ENCODE measurements at regions not wholly inside any gene's neighbourhood (a gene's known extent, or its start where the extent isn't known, plus 50 kb on each side); places are given as distances from the start of the nearest gene placed in this dataset.

- intact Hi-C loops (cut with micrococcal nuclease), result no loop called here
Observed at GRCh38 chr2:236969767-236970655, 115.7 kb upstream of the COPS8 start.

DNA sequence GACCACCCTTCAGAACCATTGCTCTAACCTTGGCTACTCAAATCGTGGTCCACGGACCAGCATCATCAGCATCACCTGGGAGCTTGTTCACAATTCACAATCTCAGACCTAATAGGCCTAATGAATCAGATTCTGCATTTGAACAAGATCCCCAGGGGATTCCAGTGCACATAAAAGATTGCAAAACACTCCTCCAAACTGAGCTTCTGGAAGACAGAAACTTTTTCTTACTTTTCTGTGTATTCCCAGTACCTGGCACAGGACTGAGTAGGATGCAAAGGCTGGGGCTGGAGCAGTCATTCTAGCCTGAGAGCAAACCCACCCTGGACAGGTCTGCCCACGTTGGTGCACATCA lies 115.1 kb upstream of the COPS8 start:
- intact Hi-C loops (cut with micrococcal nuclease), result no loop called here

- intact Hi-C loops (cut with micrococcal nuclease), result no loop called here
Observed at GRCh38 chr2:236971131-236971821, 114.4 kb upstream of the COPS8 start.

- intact Hi-C loops (cut with micrococcal nuclease), result no loop called here
Observed at GRCh38 chr2:236971919-236972381, 113.7 kb upstream of the COPS8 start.

DNA sequence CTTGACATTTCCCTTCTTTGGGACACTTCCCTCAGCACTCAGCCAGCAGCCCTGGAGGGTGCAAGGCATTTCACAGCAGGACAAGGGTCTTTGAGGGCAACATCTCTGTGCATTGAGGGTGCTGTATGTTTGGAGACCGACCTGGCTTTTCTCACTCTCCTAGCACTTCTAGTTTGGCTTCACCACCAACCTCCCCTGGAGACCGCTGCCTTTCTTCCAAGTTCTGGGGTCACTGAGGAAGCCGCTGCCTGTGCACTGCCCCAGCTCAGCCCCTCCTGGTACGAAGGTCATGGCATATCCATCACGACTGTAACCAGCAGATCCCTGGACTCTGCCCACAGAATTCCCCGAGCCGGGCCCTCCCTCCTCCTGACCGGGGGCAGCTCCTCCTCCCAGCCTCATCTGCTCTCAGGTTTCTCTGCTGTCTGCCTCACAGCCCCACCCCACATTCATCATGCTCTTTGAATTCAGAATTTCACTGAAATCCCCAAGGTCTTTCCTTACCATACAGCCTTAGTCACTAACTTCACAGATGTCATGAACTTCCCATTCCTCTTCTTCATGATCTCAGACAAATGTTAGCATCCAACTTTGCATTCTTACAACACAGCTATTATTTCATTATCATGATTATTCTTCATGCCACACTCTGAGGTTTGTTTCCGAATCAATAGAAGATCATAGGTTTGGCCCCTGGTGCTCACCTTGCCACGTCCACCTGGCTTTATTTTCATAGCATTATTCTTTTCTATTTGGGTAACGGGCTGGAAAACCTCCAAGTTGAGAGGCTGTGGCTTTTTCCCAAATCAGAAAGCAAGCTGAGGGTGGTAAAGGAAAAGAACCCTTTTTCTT lies 113.0 kb upstream of the COPS8 start:
- intact Hi-C loops (cut with micrococcal nuclease), result no loop called here

DNA sequence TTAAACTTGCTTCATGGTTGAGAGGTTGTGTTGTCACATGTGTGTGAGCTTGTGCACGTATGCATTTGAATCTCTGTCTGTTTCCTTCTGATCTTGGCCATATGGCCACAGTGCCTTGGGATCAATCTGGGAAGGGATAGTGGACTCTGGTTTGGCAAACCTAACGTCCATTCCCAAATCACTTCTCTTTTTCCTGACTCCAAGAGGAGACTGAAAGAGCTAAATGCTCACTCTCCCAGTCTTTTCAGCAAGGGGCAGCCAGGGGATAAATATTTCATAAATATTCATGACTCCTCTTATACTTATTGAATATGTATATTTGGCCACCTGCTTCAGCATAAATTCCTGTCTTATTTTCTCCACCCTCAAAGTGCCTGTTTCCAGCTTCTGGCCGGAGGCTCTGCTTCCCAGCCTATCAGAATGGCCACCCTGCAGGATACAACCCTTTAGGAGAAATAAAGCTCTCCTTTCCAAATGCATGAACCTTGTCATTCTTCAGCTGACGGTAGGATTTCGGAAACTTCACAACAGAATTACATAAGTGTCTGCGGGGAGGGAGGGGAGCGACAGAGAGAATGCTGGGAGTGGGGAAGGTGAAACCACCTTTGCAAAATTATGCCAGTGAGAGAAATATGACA lies 112.2 kb upstream of the COPS8 start:
- intact Hi-C loops (cut with micrococcal nuclease), result no loop called here

- intact Hi-C loops (cut with micrococcal nuclease), result no loop called here
Observed at GRCh38 chr2:236974148-236974547, 111.5 kb upstream of the COPS8 start.

GRCh38 chr2:236974752-236975151 lies 110.9 kb upstream of the COPS8 start:
- intact Hi-C loops (cut with micrococcal nuclease), result no loop called here

- intact Hi-C loops (cut with micrococcal nuclease), result no loop called here
Observed at GRCh38 chr2:236975766-236976165, 109.9 kb upstream of the COPS8 start.

DNA sequence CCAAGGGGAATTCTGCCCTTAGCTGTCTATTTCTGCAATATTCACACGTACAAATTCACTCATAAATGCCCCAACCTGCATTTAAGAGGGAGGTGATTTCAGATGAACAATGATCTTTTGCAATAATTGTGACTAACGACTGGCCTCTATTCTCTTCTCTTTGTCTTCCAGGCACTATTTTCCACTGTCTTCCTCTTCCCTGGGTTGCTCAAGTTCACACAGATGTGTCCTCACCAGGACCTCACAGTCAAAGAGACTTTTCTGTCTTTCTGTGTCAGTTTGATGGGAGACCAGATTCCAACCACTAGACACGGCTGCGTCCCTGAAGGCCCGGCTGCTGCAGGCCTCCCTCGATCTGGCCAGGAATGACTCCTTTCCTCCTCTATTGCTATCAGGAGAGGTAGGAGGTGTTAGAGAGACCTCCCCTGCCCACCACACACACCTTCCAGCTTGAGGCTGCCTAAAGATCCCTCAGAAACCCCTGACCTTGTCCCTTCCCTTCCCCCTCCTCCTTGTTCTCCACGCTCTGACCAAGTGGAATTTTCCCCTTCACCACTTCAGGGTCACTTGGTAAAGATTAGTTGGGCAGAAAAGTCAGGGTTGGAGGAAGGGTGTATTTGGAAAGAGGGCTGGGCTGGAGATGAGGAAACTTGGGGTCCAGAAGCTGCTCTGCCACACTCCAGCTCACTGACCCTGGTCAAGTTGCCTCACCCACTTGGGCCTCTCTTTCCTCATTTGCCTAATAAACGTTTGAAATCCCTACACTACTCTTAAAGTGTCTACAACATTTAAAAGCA lies 109.2 kb upstream of the COPS8 start:
- intact Hi-C loops (cut with micrococcal nuclease), result no loop called here

DNA sequence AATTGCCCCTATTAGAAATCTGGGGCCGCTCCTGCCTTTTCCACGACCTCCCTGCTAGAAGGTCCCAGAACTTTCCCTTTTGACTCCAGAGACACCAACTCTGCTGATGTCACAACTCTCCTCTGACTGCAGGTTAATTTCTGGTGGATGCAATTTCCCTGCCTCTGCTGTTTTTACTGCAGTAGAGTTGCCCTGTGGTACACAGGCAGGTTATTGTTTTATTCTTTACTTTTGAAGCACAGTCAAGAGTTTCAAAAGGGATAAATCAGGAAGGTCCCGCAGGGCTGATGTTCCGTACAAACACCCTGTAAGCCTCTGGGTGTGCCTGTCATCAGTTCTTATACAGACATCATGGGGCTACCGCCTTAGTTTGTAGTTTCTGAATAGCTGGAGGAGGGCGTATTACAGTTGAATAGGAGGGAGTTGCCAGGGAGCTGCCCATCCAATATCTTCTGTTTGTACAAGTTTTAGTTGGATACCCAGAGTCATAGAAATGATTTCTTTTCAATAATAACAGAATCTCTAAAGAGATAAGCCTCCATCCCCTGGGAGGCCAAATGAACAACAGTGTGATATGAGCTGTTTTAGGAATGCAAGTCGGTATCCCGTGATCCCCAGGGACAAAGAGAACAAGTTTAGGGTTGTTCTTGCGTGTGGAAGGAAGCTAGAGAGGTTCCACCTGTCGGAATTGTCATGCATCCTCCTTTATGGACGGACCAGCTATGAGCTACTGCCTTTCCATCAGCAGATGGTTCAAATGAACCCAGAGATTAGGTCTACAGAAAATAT lies 108.4 kb upstream of the COPS8 start:
- intact Hi-C loops (cut with micrococcal nuclease), result no loop called here

GRCh38 chr2:236977852-236978398 lies 107.8 kb upstream of the COPS8 start:
- intact Hi-C loops (cut with micrococcal nuclease), result no loop called here

GRCh38 chr2:236979664-236980063 lies 106.0 kb upstream of the COPS8 start:
- intact Hi-C loops (cut with micrococcal nuclease), result no loop called here

GRCh38 chr2:236980961-236981360 lies 104.7 kb upstream of the COPS8 start:
- intact Hi-C loops (cut with micrococcal nuclease), result no loop called here

DNA sequence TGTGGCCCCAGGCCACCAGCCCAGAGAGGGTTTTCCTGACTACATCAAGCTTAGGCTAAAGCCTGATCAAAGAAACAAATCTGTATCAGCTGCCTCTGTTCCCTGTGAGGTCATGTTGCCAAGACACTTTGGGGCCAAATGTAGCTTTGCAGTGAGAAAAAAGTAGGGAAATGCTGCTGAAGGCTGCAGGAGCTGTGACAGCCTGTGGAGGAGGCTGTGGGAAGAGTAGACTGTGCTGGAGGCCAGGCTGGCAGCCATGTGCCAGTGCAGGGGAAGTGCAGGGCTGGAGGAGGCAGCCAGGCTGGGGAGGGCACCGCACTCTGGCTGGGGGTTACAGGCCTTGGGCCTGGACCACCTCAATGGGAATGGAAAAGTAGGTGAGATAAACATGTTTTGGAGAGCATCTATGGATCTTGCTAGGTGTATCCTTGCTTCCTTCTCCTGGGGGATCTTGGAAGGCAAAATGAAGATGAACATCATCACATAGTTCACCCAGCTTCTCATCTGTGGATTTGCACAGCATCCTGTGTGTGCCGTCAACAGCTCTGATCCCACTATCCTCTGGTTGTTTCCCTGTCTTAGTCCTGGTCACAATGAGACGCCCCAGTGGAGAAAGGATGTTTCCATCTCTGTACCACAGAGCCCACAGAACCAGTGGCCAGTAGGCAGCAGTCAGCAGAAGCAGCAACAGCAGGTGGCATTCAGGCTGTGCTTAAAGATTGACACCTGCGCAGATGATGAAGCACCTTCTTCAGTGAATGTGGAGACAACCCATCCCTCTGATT lies 103.8 kb upstream of the COPS8 start:
- intact Hi-C loops (cut with micrococcal nuclease), result no loop called here

- intact Hi-C loops (cut with micrococcal nuclease), result no loop called here
Observed at GRCh38 chr2:236982693-236983455, 102.8 kb upstream of the COPS8 start.

DNA sequence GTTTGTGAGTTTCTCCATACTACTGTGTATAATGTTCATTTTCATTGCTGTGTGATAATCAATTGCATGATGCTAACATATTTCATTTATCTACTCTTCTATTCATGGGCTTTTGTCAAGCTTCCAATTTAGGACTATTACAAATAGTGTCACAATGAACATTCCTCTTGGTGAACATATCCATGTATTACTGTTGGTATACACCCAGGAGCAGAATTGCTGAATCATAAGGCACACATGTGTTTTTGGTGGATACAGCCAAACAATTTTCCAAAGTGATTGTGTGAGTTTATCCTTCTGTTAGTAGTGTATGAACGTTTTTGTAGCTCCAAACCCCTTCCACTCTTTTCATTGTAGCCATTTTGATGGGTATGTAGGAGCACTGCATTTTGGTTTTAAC lies 101.6 kb upstream of the COPS8 start:
- intact Hi-C loops (cut with micrococcal nuclease), result no loop called here
